GM12878 (cell line): ENCODE measurements at regions not wholly inside any gene's neighbourhood (a gene's known extent, or its start where the extent isn't known, plus 50 kb on each side); places are given as distances from the start of the nearest gene placed in this dataset.

Experiments used
- ATAC-seq: fragments of 200-7000 bp; cut with Tn5 transposase; 3 replicates; pipeline ENCODE4 v1.9.1; 2020; ENCODE audit warnings: mild to moderate bottlenecking, moderate library complexity
- BruUV-seq: library from RNA; stranded (reverse); fragments of 400-500 nt; replicated peaks from 2 replicates; lab custom pipeline; 2021; lab: Mats Ljungman, UMichigan
- CTCF ChIA-PET: fragments of 300-600 bp; sonication (Branson Sonifier 250); formaldehyde crosslinking; extraction: SDS; loops from one replicate; lab custom pipeline; 2021; ENCODE audit warnings: inconsistent platforms; lab: Yijun Ruan, JAX
- POLR2A ChIA-PET: fragments of 350-600 bp; formaldehyde crosslinking; extraction: SDS; loops from one replicate; lab custom pipeline; 2021; ENCODE audit warnings: inconsistent platforms; lab: Charles Lee
- RAD21 ChIA-PET: fragments of 300-600 bp; sonication (Branson Sonifier 250); formaldehyde crosslinking; loops from one replicate; lab custom pipeline; 2023; ENCODE audit warnings: antibody characterized with exemption; ENCODE audit not compliant: unreplicated experiment; lab: Charles Lee
- SMC1A ChIA-PET: fragments of 300-600 bp; sonication (Branson Sonifier 250); formaldehyde crosslinking; loops from one replicate; lab custom pipeline; 2023; ENCODE audit not compliant: unreplicated experiment, uncharacterized antibody; lab: Charles Lee
- DNase-seq: peaks from one replicate; pipeline ENCODE4 v3.0.0-alpha.2; 2011; ENCODE audit warnings: low read depth, low spot score
- FAIRE-seq: peaks from 3 replicates; lab custom pipeline; 2011; peaks lifted over from hg19 to GRCh38; lab: Jason Lieb, UNC
- H2AFZ ChIP-seq: 2 replicates; pipeline ENCODE4 v1.6.0; 2011; ENCODE audit warnings: low read depth, low read length, control low read depth; ENCODE audit not compliant: control insufficient read depth
- H3K27ac ChIP-seq: 2 replicates; pipeline ENCODE4 v1.5.1; 2011; ENCODE audit warnings: control low read depth; ENCODE audit not compliant: control insufficient read depth, insufficient read depth
- H3K27me3 ChIP-seq, 2 experiments: replicated peaks in 1 of 2; 2 replicates each; pipeline versions ENCODE4 v1.6.0 to v1.6.1; 2011; ENCODE audit warnings: low read length in 1 of 2; ENCODE audit not compliant: control insufficient read depth in 2 of 2, insufficient read depth in 2 of 2
- H3K36me3 ChIP-seq, 2 experiments: 2 replicates each; pipeline ENCODE4 v1.5.1; 2011; ENCODE audit warnings: low read length in 1 of 2; ENCODE audit not compliant: control insufficient read depth in 2 of 2, insufficient read depth in 2 of 2
- H3K4me1 ChIP-seq: 2 replicates; pipeline ENCODE4 v1.6.1; 2011; ENCODE audit warnings: mild to moderate bottlenecking, low read length, moderate library complexity, mixed read lengths; ENCODE audit not compliant: control insufficient read depth, insufficient read depth
- H3K4me2 ChIP-seq: 2 replicates; pipeline ENCODE4 v1.6.0; 2011; ENCODE audit warnings: control low read depth; ENCODE audit not compliant: control insufficient read depth, insufficient read depth
- H3K4me3 ChIP-seq: fragments of 200-600 bp; sonication (generic); 2 replicates; pipeline ENCODE4 v1.5.1; 2016
- H3K79me2 ChIP-seq: 2 replicates; pipeline ENCODE4 v1.6.0; 2011; ENCODE audit warnings: low read length; ENCODE audit not compliant: control insufficient read depth, insufficient read depth
- H3K9ac ChIP-seq: 2 replicates; pipeline ENCODE4 v1.8.0; 2011; ENCODE audit warnings: low read length, control low read depth, mixed read lengths; ENCODE audit not compliant: control insufficient read depth, insufficient read depth
- H3K9me3 ChIP-seq: replicated peaks from 3 replicates; pipeline ENCODE4 v1.5.1; 2011; ENCODE audit warnings: mild to moderate bottlenecking, low read length; ENCODE audit not compliant: control insufficient read depth, insufficient read depth
- H4K20me1 ChIP-seq: 2 replicates; pipeline ENCODE4 v1.6.0; 2011; ENCODE audit not compliant: control insufficient read depth, insufficient read depth
- BHLHE40 ChIP-seq, 2 experiments: fragments of 450-650 bp in 1 of 2; IDR thresholded peaks; 2 replicates each; pipeline ENCODE4 v1.6.1; 2011 to 2017; ENCODE audit warnings: low read depth in 2 of 2, borderline replicate concordance in 1 of 2, improper control_type of control experiment in 1 of 2, low read length in 1 of 2, mild to moderate bottlenecking in 1 of 2
- BRCA1 ChIP-seq: IDR thresholded peaks from 2 replicates; pipeline ENCODE4 v1.6.1; 2011; ENCODE audit warnings: low read depth, low read length, improper control_type of control experiment
- CEBPB ChIP-seq, 2 experiments: fragments of 150-350 bp in 1 of 2; IDR thresholded peaks; 2 replicates each; pipeline ENCODE4 v1.6.1; 2012 to 2014; ENCODE audit warnings: low read depth in 2 of 2, low read length in 2 of 2, borderline replicate concordance in 1 of 2, inconsistent platforms in 1 of 2
- FOXK2 ChIP-seq: fragments of 450-650 bp; IDR thresholded peaks from 2 replicates; pipeline ENCODE4 v1.6.1; 2017; ENCODE audit warnings: mild to moderate bottlenecking, moderate library complexity
- MEF2A ChIP-seq: IDR thresholded peaks from 2 replicates; pipeline ENCODE4 v1.6.1; 2011; ENCODE audit warnings: low read depth, mild to moderate bottlenecking, low read length, moderate library complexity; ENCODE audit not compliant: insufficient read depth
- MEF2B ChIP-seq: fragments of 450-650 bp; IDR thresholded peaks from 2 replicates; pipeline ENCODE4 v1.6.1; 2018; ENCODE audit warnings: mild to moderate bottlenecking, moderate library complexity; ENCODE audit not compliant: partially characterized antibody, poor library complexity, severe bottlenecking
- NFIC ChIP-seq: IDR thresholded peaks from 2 replicates; pipeline ENCODE4 v1.6.1; 2012; ENCODE audit warnings: low read depth, mild to moderate bottlenecking, inconsistent platforms, low read length, moderate library complexity
- NFYB ChIP-seq: IDR thresholded peaks from 2 replicates; pipeline ENCODE4 v1.6.1; 2011; ENCODE audit warnings: low read depth, mild to moderate bottlenecking, low read length, improper control_type of control experiment, moderate library complexity; ENCODE audit not compliant: insufficient read depth
- RUNX3 ChIP-seq: IDR thresholded peaks from 2 replicates; pipeline ENCODE4 v1.6.1; 2012; ENCODE audit warnings: low read length, inconsistent platforms
- TARDBP ChIP-seq: IDR thresholded peaks from 2 replicates; pipeline ENCODE4 v1.6.1; 2016; ENCODE audit warnings: borderline replicate concordance
- WRNIP1 ChIP-seq: IDR thresholded peaks from 2 replicates; pipeline ENCODE4 v1.6.1; 2011; ENCODE audit warnings: low read depth, low read length, improper control_type of control experiment, borderline replicate concordance
- ZBED1 ChIP-seq: IDR thresholded peaks from 2 replicates; pipeline ENCODE4 v1.6.1; 2016; ENCODE audit warnings: borderline replicate concordance
- ZNF207 ChIP-seq: fragments of 450-650 bp; IDR thresholded peaks from 2 replicates; pipeline ENCODE4 v1.6.1; 2014; ENCODE audit warnings: antibody characterized with exemption, mild to moderate bottlenecking, borderline replicate concordance
- WGBS: methylation state at CpG from one replicate; pipeline ENCODE4 v1.1.6; 2016; ENCODE audit warnings: low lambda C conversion rate; ENCODE audit not compliant: insufficient replicate concordance, insufficient coverage; ENCODE audit errors: missing lambda C conversion rate; 5-methylcytosine and 5-hydroxymethylcytosine counted together
- in situ Hi-C: fragments of 300-500 bp; cut with MboI; formaldehyde crosslinking; loops from 9 replicates; pipeline ENCODE4 v1.14.3; 2018; ENCODE audit warnings: mixed read lengths
- intact Hi-C: fragments of 100-400 bp; cut with micrococcal nuclease; formaldehyde crosslinking; loops from one replicate; pipeline ENCODE4 v1.14.2; 2022; ENCODE audit not compliant: unreplicated experiment
- TF ChIP-seq, protein P1 (sequence below): fragments of 150-350 bp; IDR thresholded peaks from 2 replicates; pipeline ENCODE4 v1.6.1; 2016; ENCODE audit warnings: low read depth, low read length
- TF ChIP-seq, protein P2 (sequence below): IDR thresholded peaks from 2 replicates; pipeline ENCODE4 v1.6.1; 2012; ENCODE audit warnings: low read depth, low read length, improper control_type of control experiment
- TF ChIP-seq, protein P3 (sequence below): fragments of 450-650 bp; IDR thresholded peaks from 2 replicates; pipeline ENCODE4 v1.6.1; 2017; ENCODE audit warnings: low read depth, mild to moderate bottlenecking, moderate library complexity
- TF ChIP-seq, protein P4 (sequence below), 3 experiments: IDR thresholded peaks in 2 of 3; conservative IDR thresholded peaks in 1 of 3; 2 replicates each; pipeline ENCODE4 v1.5.1; 2011; ENCODE audit warnings: low read depth in 3 of 3, low read length in 3 of 3, mild to moderate bottlenecking in 3 of 3, control low read depth in 2 of 3, moderate library complexity in 2 of 3, inconsistent platforms in 1 of 3, mixed read lengths in 1 of 3; ENCODE audit not compliant: control insufficient read depth in 2 of 3, insufficient read depth in 1 of 3; ENCODE audit errors: extremely low read depth in 1 of 3

DNA sequence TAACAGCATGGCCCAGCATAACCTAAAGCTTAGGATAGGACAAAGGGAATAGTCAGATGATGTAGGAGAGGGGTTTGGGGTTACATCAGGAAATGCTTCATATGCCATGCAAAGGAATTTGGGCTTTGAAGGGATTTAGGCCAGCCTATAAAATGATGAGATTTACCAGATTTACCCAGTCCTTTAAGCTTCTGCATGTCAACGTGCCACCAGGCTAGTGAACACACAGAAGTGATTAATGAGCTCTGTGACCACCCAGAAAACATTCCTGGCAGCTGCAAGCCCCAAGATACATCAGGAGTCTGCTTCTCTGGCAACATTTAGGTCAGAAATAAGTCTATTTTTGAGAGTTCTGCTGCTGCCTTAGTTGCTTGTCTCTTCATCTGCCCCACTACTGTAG lies 118.3 kb downstream of the LRIG3 start:
- Histone ChIP-seq H3K9me3 (no peaks in the 10 kb centered on the region), H3K27ac (no peak overlapping the region), H3K4me3 (no peak overlapping the region), H3K36me3 (no peaks in the 10 kb centered on the region), H3K27me3 (no peaks in the 10 kb centered on the region), H3K79me2 (no peaks in the 10 kb centered on the region), H4K20me1 (no peaks in the 10 kb centered on the region), H2AFZ (no peak overlapping the region), H3K9ac (no peak overlapping the region), H3K4me2 (no peak overlapping the region), H3K4me1 (no peaks in the 10 kb centered on the region)
- no peak for FAIRE-seq
- 5% methylated on average over 1 of the region's 1 CpG for WGBS
- no peak for DNase-seq
- CTCF ChIA-PET: no interaction called here
- intact Hi-C loops (no loop called here), in situ Hi-C loops (no loop called here)
- RAD21 ChIA-PET: no interaction called here
- no peak for ATAC-seq
- no TSS peak for BruUV-seq
- POLR2A ChIA-PET: interaction anchor here (0.5 kb wide), 1 partner anchor 30 kb away, joined by 3 read pairs; no protein-coding TSS in a partner anchor
- SMC1A ChIA-PET: no interaction called here
- no peak for TF ChIP-seq WRNIP1
- no peak for TF ChIP-seq MEF2A
- TF ChIP-seq, protein P1, sequence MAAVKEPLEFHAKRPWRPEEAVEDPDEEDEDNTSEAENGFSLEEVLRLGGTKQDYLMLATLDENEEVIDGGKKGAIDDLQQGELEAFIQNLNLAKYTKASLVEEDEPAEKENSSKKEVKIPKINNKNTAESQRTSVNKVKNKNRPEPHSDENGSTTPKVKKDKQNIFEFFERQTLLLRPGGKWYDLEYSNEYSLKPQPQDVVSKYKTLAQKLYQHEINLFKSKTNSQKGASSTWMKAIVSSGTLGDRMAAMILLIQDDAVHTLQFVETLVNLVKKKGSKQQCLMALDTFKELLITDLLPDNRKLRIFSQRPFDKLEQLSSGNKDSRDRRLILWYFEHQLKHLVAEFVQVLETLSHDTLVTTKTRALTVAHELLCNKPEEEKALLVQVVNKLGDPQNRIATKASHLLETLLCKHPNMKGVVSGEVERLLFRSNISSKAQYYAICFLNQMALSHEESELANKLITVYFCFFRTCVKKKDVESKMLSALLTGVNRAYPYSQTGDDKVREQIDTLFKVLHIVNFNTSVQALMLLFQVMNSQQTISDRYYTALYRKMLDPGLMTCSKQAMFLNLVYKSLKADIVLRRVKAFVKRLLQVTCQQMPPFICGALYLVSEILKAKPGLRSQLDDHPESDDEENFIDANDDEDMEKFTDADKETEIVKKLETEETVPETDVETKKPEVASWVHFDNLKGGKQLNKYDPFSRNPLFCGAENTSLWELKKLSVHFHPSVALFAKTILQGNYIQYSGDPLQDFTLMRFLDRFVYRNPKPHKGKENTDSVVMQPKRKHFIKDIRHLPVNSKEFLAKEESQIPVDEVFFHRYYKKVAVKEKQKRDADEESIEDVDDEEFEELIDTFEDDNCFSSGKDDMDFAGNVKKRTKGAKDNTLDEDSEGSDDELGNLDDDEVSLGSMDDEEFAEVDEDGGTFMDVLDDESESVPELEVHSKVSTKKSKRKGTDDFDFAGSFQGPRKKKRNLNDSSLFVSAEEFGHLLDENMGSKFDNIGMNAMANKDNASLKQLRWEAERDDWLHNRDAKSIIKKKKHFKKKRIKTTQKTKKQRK: no peak
- TF ChIP-seq CEBPB (IDR thresholded peaks at IDR 0.05; ENCODE audit: borderline replicate concordance in 1 of 2, low read depth in 2 of 2, low read length in 2 of 2): no peak
- TF ChIP-seq RUNX3: no peak
- no peak for TF ChIP-seq BHLHE40 (IDR thresholded peaks at IDR 0.05; ENCODE audit: borderline replicate concordance in 1 of 2, low read depth in 2 of 2, low read length in 1 of 2)
- TF ChIP-seq, protein P2, sequence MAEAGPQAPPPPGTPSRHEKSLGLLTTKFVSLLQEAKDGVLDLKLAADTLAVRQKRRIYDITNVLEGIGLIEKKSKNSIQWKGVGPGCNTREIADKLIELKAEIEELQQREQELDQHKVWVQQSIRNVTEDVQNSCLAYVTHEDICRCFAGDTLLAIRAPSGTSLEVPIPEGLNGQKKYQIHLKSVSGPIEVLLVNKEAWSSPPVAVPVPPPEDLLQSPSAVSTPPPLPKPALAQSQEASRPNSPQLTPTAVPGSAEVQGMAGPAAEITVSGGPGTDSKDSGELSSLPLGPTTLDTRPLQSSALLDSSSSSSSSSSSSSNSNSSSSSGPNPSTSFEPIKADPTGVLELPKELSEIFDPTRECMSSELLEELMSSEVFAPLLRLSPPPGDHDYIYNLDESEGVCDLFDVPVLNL: no peak
- TF ChIP-seq, protein P3, sequence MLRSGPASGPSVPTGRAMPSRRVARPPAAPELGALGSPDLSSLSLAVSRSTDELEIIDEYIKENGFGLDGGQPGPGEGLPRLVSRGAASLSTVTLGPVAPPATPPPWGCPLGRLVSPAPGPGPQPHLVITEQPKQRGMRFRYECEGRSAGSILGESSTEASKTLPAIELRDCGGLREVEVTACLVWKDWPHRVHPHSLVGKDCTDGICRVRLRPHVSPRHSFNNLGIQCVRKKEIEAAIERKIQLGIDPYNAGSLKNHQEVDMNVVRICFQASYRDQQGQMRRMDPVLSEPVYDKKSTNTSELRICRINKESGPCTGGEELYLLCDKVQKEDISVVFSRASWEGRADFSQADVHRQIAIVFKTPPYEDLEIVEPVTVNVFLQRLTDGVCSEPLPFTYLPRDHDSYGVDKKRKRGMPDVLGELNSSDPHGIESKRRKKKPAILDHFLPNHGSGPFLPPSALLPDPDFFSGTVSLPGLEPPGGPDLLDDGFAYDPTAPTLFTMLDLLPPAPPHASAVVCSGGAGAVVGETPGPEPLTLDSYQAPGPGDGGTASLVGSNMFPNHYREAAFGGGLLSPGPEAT: no peak
- no peak for TF ChIP-seq ZBED1
- TF ChIP-seq TARDBP: no peak
- no peak for TF ChIP-seq BRCA1
- TF ChIP-seq, protein P4, sequence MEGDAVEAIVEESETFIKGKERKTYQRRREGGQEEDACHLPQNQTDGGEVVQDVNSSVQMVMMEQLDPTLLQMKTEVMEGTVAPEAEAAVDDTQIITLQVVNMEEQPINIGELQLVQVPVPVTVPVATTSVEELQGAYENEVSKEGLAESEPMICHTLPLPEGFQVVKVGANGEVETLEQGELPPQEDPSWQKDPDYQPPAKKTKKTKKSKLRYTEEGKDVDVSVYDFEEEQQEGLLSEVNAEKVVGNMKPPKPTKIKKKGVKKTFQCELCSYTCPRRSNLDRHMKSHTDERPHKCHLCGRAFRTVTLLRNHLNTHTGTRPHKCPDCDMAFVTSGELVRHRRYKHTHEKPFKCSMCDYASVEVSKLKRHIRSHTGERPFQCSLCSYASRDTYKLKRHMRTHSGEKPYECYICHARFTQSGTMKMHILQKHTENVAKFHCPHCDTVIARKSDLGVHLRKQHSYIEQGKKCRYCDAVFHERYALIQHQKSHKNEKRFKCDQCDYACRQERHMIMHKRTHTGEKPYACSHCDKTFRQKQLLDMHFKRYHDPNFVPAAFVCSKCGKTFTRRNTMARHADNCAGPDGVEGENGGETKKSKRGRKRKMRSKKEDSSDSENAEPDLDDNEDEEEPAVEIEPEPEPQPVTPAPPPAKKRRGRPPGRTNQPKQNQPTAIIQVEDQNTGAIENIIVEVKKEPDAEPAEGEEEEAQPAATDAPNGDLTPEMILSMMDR (IDR thresholded peaks at IDR 0.05 in 2 of 3, conservative IDR thresholded peaks at IDR 0.05 in 1 of 3; ENCODE audit: control insufficient read depth in 2 of 3, extremely low read depth in 1 of 3, insufficient read depth in 1 of 3, low read depth in 3 of 3, low read length in 3 of 3): no peak
- TF ChIP-seq FOXK2: no peak
- TF ChIP-seq MEF2B: no peak
- TF ChIP-seq NFIC: no peak
- no peak for TF ChIP-seq NFYB
- TF ChIP-seq ZNF207: no peak
